GM19324 (cell line): ENCODE measurements at regions not wholly inside any gene's neighbourhood (a gene's known extent, or its start where the extent isn't known, plus 50 kb on each side); places are given as distances from the start of the nearest gene placed in this dataset.

Experiments
- ATAC-seq: cut with Tn5 transposase; IDR thresholded peaks from one replicate; pipeline ENCODE4 v1.9.1; 2021; ENCODE audit warnings: mild to moderate bottlenecking, moderate library complexity; ENCODE audit not compliant: unreplicated experiment, low FRiP score

GRCh38 chr15:89421219-89421618 is 75.2 kb downstream of the RHCG start:
- no peak for ATAC-seq

- no peak for ATAC-seq
These were observed 76.9 kb downstream of the RHCG start for GRCh38 chr15:89419370-89419984.

DNA sequence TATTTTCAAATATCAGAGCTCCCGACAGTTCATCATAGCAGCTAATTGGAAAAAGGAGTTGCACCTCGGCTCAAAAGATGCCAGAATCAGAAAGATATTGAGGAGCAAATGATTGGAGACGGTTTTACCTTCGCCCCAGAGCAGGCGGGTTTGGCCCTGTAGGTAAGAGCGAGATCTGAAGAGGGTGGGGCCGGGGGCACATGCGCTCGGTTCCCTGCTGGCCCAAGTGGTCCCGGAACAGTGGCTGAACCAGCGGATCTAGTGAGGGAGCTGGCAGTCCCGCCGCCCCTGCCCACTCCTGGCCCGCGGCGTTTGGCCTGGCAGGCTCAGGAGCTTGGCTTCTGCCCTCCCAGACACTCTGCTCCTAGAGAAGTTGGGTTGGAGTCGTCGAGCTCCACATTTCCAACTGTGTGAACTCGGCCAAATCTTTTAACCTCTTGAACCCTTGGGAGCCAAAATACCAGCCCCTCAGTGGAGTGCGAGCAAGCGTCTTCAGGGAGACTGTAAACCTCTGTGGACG is 79.1 kb downstream of the RHCG start:
- ATAC-seq, result no peak

DNA sequence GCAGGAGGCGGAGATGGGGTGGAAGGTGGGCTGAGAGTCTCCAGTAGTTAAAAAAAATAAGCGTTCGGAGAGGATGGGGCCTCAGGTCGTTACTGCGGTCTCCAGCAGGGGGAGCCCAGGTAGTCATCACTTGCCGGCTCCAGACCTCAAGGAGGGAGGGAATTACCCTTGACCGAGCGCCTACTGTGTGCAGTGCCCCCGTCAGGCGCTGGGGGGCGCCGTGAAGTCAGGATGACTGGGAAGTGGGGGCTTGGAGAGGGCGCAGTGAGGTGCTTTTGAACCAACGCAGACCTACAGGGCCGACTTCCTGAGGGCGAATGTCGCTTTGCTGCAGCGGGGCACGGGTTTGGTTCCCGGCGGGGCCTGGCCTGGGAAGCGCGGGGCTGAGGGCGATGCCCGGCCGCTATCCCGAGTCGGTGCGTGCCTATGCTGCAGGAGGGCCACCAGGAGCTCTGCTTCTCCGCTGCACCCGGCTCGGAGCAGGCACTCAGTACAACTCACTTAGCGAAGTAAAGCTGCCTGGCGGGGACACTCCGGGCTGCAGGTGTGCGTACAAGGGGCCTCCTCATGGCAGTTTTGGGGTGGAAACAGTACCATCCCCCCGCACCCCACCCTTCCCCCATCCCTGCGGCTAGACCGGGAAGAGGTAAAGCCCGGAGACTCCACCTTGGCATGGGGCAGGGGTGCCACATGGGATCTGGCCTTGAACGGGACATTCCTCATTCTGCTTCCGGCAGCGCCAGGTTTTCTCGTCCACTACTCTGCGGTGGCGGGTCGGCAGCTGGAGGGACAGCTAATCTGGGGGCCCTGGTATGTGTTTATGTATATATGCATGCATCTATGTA is 79.8 kb downstream of the RHCG start:
- peak; percentile 63 for ATAC-seq

DNA sequence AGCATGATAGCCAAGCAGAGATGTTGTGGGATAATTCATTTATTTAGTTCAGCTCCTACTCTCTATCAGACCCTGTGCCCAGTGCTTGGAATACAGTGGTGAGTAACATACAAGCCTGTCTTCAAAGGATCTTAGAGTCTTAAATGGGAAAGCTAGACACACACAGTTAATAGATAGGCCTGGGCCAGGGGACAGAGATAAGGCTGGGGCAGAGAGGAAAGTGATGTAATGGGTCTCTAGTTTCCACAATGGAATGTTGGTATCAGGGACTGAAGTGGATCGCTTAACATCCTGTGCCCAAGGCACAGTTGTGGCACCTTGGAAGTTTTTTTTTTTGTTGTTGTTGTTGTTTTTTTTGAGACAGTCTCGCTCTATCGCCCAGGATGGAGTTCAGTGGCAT is 79.9 kb upstream of the POLG start:
- no peak for ATAC-seq

DNA sequence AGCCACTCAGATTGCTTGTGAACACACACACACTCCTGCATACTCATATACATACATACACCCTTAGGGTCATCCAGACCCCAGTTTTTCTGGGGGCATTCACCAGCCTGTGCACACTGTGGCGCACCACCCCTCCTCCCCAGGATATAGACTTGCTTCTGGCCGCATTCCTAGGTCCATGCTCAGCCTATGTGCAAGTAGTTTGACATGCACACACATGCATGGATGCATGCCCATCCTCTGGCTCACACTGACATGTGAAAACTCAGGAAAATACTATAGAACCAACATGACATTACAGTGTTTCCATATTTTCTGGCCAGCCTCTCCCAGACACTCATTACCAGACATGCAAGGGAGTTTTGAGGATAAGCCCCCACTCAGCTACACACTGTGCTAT is 79.3 kb upstream of the POLG start:
- no peak for ATAC-seq

DNA sequence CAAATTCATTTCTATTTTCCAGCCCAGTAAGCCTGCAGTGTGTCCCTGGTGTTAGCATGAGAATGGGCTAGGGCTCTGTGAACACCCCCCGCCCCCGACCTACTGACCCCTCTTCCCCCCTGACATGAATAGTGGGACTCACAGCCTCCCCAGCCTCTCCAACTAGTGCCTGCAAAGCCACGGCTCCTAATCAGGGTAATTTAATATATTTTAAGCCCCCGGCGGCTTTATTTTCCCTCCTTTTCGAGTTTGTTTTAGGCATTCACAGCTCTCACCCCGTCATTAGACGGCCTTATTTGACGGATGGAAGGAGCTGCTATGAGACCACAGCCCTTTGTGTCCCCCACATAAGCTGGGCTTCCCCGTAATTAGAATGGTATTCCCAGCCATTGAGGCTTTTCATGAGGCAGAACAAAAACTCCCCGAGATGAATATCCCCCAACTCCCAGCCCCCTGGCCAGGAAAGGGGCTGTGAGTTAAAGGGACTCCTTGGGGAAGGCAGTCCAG is 78.3 kb upstream of the POLG start:
- no peak for ATAC-seq

DNA sequence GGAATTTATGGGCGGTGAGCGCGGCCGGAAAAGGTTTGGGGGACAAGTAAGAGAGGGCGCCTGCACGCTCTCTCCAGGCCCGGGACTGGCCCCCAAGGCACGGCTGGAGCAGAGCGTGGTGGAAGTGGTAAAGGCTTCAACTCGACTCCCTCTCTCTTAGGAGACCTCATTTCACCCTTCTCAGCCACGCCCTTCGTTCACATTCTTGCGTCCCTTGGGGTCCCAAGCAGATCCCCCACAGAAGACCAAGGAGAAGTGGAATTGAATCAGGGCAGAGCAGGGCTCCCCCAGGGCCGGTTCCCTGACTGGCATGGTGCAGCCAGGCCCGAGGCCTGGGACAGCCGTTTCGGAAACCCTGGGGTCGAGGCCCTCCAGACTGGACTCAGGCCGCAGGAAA is 75.4 kb upstream of the POLG start:
- no peak for ATAC-seq

GRCh38 chr15:89409184-89410038 is 74.8 kb upstream of the POLG start:
- no peak for ATAC-seq

GRCh38 chr15:89408372-89409183 is 74.0 kb upstream of the POLG start:
- no peak for ATAC-seq

GRCh38 chr15:89406940-89407607 is 72.5 kb upstream of the POLG start:
- ATAC-seq, result no peak

- ATAC-seq, result no peak
These were observed 71.8 kb upstream of the POLG start for GRCh38 chr15:89406218-89406939.

GRCh38 chr15:89405494-89405893 is 70.9 kb upstream of the POLG start:
- no peak for ATAC-seq

DNA sequence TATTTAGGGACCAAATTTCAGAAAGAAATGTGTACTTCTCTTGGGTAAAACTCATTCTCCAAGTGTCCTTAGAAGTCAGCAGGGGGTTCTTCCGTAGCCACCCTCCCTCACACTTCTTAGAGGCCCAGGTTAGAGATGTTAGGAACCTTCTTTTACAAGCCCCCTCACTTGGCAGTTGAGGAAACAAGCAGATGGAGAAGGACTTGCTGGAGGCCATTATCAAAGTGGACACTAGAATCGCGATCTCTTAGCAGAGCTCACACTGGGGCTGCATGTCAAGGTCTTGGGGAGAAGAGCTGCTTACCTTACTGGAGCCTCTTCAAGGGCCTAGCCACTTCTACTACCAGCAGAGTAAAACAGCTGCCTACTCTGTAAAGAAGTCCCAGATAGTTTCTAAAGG is 69.4 kb upstream of the POLG start:
- no peak for ATAC-seq

GRCh38 chr15:89402518-89402805 is 67.8 kb upstream of the POLG start:
- ATAC-seq, result no peak

DNA sequence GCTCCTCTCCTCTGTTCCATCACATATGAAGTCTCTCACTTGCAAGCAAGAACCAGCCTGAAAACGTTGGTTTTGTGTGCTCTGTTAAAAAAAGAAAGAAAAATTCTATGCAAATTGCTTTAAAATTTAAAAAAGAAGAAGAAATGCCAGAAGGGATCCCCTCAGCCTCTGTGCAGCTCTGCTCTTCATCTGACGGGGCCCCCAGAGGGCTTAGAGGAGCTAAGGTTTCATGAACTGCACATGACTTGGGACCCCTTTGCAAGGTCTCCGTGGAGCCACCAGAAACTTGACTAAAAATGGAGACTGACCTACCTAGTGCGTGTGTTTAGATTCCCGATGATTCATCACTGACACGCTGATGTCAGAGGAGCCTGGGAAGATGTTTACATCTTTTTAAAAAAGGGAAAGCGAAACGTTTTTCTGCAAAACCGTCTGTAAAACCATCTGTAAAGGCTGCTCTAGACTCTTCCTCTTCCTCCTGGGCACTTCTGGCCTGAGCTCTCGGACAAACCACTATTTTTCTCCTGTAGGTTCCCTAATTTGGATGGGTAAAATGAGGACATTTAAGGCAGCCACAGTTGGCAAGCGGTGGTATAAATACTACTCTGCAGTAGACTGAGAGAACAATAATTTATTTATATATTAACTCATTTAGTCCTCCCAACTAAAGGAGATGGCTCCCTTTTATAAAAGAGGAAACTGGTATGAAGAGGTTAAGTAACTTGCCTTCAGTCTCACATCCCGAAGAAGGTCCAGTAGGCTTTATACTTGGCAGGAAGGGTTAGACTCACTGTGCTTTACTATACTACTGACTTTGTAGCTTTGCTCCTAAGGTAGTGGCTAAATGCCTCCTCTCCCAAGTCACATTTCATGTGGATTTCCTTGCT is 67.2 kb upstream of the POLG start:
- no peak for ATAC-seq

DNA sequence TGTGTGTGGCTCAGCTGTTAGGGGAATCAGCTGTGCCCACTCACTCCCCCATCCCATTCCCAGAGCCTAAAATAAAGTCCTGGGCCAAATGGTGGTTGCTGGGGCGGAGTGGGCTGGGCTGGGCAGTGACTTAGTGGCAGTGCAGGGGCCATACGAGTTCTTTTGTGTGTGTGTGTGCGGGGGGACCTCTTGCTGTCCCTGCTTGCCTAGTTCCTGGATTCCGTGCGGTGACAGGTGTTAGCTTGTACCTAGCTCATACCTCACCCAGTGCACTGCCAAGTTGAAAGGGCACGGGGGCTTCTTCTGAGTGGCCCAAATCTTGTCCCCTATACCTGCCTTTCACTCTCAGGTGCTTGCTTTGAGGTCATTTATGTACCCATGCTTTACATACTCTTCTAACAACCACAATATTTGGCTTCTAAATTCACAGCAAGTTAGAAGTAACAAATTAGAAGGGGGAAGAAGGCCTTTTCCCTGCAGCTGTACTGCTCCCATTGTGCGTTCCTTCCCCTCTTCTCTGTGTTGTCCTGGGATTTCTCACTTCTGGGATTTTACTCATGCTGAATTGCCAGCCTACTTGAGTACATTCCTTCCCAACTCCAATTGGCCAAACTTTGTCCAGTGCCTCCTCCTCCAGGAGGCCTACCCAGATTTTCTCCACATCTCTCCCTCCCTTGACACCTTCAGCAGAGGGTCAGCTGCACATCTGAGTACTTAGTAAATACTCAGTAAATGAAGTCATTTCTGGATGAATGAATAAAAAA is 66.3 kb upstream of the POLG start:
- no peak for ATAC-seq
